AG04450 (cell line): ENCODE measurements at regions not wholly inside any gene's neighbourhood (a gene's known extent, or its start where the extent isn't known, plus 50 kb on each side); places are given as distances from the start of the nearest gene placed in this dataset.

Experiments
- CTCF ChIA-PET: fragments of 300-600, 350-600 bp; formaldehyde crosslinking; extraction: SDS; loops from one replicate; lab custom pipeline; 2022; ENCODE audit warnings: antibody characterized with exemption, inconsistent platforms; lab: Charles Lee
- POLR2A ChIA-PET: fragments of 350-600 bp; formaldehyde crosslinking; extraction: SDS; loops from one replicate; lab custom pipeline; 2021; ENCODE audit warnings: antibody characterized with exemption, inconsistent platforms; lab: Yijun Ruan, JAX
- DNase-seq: peaks from one replicate; pipeline ENCODE4 v3.0.0-alpha.2; 2011; ENCODE audit warnings: low read depth, low spot score
- H3K27ac ChIP-seq: one replicate; pipeline ENCODE4 v1.5.1; 2012; ENCODE audit warnings: low read depth, low read length, control low read depth
- H3K27me3 ChIP-seq: one replicate; pipeline ENCODE4 v1.6.0; 2012; ENCODE audit warnings: low read length; ENCODE audit not compliant: control insufficient read depth, insufficient read depth
- H3K4me3 ChIP-seq: 2 replicates; pipeline ENCODE4 v1.5.1; 2011; ENCODE audit warnings: mild to moderate bottlenecking, low read depth, low read length, control low read depth
- H3K9me3 ChIP-seq: 2 replicates; pipeline ENCODE4 v1.5.1; 2012; ENCODE audit warnings: low read length; ENCODE audit not compliant: control insufficient read depth, insufficient read depth
- TF ChIP-seq, protein P1 (sequence below): IDR thresholded peaks from 2 replicates; pipeline ENCODE4 v1.5.1; 2011; ENCODE audit warnings: low read depth, low read length, control low read depth, inconsistent platforms

DNA sequence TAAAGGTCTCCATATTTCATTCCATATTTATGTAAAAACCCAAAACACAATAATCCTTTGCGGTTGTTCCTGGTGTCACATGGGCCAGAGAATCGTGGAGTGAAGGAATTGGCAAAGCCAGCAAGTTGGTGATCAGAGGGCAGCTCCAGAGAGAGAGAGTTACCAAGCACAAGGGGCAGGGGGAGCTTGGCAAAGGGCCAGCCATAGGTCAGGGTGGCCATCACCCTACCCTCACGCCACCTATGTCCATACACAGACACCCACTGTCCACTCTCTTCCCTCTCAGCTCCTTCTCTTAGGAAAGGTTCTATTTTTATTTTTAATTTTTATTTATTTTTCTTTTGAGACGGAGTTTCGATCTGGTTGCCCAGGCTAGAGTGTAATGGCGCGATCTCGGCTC, 163.2 kb upstream of the JARID2 start:
- no peaks in the 10 kb centered on the region for H3K9me3 ChIP-seq
- CTCF ChIA-PET, result no interaction called here
- POLR2A ChIA-PET, result no interaction called here
- H3K4me3 ChIP-seq, result no peak overlapping the region
- TF ChIP-seq, protein P1, sequence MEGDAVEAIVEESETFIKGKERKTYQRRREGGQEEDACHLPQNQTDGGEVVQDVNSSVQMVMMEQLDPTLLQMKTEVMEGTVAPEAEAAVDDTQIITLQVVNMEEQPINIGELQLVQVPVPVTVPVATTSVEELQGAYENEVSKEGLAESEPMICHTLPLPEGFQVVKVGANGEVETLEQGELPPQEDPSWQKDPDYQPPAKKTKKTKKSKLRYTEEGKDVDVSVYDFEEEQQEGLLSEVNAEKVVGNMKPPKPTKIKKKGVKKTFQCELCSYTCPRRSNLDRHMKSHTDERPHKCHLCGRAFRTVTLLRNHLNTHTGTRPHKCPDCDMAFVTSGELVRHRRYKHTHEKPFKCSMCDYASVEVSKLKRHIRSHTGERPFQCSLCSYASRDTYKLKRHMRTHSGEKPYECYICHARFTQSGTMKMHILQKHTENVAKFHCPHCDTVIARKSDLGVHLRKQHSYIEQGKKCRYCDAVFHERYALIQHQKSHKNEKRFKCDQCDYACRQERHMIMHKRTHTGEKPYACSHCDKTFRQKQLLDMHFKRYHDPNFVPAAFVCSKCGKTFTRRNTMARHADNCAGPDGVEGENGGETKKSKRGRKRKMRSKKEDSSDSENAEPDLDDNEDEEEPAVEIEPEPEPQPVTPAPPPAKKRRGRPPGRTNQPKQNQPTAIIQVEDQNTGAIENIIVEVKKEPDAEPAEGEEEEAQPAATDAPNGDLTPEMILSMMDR, result no peak
- H3K27me3 ChIP-seq, result no peaks in the 10 kb centered on the region
- no peak for DNase-seq
- H3K27ac ChIP-seq, result no peak overlapping the region

DNA sequence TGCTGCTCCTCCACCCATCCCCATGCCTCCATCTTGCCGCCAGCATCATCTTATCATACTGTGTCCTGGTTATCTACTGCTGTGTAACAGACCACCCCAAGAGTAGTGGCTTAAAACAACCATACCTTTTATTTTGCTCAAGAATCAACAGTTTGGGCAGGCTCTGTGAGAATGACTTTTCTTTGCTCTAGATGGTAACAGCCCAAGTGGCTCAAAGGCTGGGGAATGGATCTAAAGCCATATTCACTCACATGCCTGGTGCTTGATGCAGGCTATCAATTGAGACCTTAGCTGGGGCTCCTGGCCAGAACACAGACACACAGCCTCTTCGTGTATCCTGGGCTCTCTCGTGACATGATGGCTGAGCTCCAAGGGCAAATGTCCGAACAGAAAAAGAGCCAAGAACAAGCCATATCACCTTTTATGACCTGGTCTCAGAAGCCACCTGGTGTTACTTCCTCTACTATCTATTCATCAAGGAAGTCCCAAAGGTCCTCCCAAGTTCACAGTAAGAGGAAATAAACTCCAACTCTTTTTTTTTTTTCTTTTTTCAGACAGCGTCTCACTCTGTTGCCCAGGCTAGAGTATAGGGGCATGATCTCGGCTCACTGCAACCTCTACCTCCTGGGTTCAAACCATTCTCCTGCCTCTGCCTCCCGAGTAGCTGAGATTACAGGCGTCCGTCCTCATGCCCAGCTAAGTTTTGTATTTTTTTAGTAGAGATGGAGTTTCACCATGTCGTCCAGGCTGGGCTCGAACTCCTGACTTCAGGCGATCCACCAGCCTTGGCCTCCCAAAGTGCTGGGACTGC, 159.3 kb upstream of the JARID2 start:
- ChIA-PET POLR2A (no interaction called here), CTCF (interaction anchor here (0.9 kb wide), 1 partner anchor 304 kb away, joined by 3 read pairs; no protein-coding TSS in a partner anchor)
- Histone ChIP-seq H3K27ac (no peak overlapping the region), H3K4me3 (no peak overlapping the region), H3K9me3 (no peaks in the 10 kb centered on the region), H3K27me3 (peaks cover 4% of the 10 kb centered on the region)
- no peak for DNase-seq
- TF ChIP-seq, protein P1, result no peak

DNA sequence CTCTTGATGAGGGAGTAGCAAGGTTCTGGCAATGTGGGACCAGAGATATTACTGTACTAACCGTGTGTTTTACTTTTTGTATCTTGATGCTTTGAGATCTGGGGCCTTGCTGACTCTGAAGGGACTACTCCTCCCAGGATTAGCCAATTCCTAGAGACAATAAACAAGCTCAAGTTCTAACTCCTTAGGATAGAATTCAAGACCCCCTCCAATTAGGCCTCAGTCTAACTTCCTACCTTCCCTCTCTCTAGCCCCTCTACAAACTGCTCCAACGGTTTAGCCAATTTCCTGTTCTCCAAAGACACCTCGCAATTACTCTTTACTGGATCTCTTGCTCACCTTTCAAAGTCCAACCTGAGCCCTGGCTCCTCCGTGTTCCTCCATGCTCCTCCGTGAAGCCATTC, 158.7 kb upstream of the JARID2 start:
- ChIA-PET CTCF (interaction anchor here (0.6 kb wide), 1 partner anchor 92 kb away, joined by 4 read pairs; no protein-coding TSS in a partner anchor), POLR2A (interaction anchor here (0.7 kb wide), 1 partner anchor 10 kb away, joined by 3 read pairs; no protein-coding TSS in a partner anchor)
- TF ChIP-seq, protein P1, result no peak
- peaks cover 4% of the 10 kb centered on the region for H3K27me3 ChIP-seq
- no peaks in the 10 kb centered on the region for H3K9me3 ChIP-seq
- H3K27ac ChIP-seq, result no peak overlapping the region
- H3K4me3 ChIP-seq, result no peak overlapping the region
- no peak for DNase-seq

DNA sequence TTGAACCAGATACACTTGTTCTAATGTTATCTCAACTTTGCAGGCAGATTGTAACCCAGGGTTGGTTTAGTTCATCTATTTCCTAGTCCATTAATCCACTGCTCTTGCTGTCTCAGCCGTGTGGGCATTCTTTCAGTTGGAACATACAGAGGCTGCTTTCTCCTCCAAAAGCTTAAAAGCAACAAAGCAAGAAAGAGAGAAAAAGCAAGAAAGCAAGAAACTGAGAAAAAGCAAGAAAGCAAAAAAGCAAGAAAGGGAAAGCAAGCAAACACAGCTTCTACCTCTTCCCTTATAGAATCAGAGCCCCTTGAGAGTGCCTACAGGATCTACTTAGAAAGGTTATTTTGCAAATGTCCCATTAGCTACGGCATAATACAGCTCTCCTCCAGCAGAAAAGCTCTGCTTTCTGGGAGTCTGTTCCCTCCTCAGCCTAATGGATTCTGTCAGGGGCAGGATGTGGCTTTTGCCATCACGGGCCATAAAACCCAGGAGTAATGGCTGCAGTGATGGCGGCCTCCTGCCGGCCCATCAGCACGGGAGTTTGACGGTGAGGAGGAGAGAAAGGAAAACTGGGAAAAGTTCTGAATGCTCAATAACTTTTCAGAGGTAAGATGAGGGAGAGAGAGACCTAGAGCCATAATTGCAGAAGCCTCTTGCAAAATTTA, 156.8 kb upstream of the JARID2 start:
- TF ChIP-seq, protein P1, result no peak
- no peak overlapping the region for H3K27ac ChIP-seq
- H3K9me3 ChIP-seq, result no peaks in the 10 kb centered on the region
- ChIA-PET CTCF (interaction anchor here (0.6 kb wide), 1 partner anchor 56 kb away, joined by 3 read pairs; no protein-coding TSS in a partner anchor), POLR2A (no interaction called here)
- H3K4me3 ChIP-seq, result no peak overlapping the region
- no peak for DNase-seq
- H3K27me3 ChIP-seq, result peaks cover 4% of the 10 kb centered on the region
